HCT116 (cell line): ENCODE measurements at regions not wholly inside any gene's neighbourhood (a gene's known extent, or its start where the extent isn't known, plus 50 kb on each side); places are given as distances from the start of the nearest gene placed in this dataset.

Source experiments
- EZH2 ChIP-seq: fragments of 200-600 bp; sonication (generic); IDR thresholded peaks from 2 replicates; pipeline ENCODE4 v1.6.1; 2017; ENCODE audit warnings: antibody characterized with exemption, mixed run types
- POLR2A ChIP-seq: IDR thresholded peaks from 2 replicates; pipeline ENCODE4 v1.7.0; 2011; ENCODE audit warnings: borderline replicate concordance; ENCODE audit not compliant: insufficient read depth, insufficient read length; ENCODE audit errors: extremely low read depth
- TF ChIP-seq, protein P1 (sequence below): IDR thresholded peaks from 2 replicates; pipeline ENCODE4 v1.6.1; 2012
- TF ChIP-seq, protein P2 (sequence below): IDR thresholded peaks from 2 replicates; pipeline ENCODE4 v1.6.1; 2012; ENCODE audit warnings: low read depth
- TF ChIP-seq, protein P3 (sequence below), 3 experiments: fragments of 200-600 bp in 1 of 3; sonication (generic) in 1 of 3; IDR thresholded peaks in 2 of 3; conservative IDR thresholded peaks in 1 of 3; 2 replicates each; pipeline ENCODE4 v1.5.1; 2012 to 2017; ENCODE audit warnings: low read depth in 2 of 3, low read length in 2 of 3, antibody characterized with exemption in 1 of 3, borderline replicate concordance in 1 of 3, control low read depth in 1 of 3, mild to moderate bottlenecking in 1 of 3, mixed read lengths in 1 of 3, mixed run types in 1 of 3, moderate library complexity in 1 of 3; ENCODE audit not compliant: insufficient read depth in 1 of 3

DNA sequence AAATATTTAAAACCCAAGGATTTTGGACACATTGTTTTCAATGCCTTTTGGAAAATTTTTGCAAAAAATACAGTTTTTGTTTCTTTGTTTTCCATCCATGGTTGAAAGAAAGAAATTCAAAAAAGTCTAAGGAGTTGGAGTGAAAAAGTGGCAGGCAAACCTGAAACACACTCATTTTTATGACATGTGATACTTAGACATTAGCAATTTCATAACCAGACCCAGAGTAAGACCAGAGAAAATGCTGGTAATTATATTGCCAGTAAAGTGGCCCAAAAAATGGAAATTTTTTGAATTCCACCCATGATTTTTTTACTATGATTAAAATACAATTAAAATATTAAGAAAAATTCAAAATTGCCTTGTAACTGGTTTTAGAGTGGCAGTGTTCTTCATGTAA, 128.2 kb downstream of the SLC17A6 start:
- no peak for TF ChIP-seq POLR2A
- TF ChIP-seq, protein P1, sequence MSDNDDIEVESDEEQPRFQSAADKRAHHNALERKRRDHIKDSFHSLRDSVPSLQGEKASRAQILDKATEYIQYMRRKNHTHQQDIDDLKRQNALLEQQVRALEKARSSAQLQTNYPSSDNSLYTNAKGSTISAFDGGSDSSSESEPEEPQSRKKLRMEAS: no peak
- TF ChIP-seq, protein P2, sequence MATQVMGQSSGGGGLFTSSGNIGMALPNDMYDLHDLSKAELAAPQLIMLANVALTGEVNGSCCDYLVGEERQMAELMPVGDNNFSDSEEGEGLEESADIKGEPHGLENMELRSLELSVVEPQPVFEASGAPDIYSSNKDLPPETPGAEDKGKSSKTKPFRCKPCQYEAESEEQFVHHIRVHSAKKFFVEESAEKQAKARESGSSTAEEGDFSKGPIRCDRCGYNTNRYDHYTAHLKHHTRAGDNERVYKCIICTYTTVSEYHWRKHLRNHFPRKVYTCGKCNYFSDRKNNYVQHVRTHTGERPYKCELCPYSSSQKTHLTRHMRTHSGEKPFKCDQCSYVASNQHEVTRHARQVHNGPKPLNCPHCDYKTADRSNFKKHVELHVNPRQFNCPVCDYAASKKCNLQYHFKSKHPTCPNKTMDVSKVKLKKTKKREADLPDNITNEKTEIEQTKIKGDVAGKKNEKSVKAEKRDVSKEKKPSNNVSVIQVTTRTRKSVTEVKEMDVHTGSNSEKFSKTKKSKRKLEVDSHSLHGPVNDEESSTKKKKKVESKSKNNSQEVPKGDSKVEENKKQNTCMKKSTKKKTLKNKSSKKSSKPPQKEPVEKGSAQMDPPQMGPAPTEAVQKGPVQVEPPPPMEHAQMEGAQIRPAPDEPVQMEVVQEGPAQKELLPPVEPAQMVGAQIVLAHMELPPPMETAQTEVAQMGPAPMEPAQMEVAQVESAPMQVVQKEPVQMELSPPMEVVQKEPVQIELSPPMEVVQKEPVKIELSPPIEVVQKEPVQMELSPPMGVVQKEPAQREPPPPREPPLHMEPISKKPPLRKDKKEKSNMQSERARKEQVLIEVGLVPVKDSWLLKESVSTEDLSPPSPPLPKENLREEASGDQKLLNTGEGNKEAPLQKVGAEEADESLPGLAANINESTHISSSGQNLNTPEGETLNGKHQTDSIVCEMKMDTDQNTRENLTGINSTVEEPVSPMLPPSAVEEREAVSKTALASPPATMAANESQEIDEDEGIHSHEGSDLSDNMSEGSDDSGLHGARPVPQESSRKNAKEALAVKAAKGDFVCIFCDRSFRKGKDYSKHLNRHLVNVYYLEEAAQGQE: no peak
- TF ChIP-seq, protein P3, sequence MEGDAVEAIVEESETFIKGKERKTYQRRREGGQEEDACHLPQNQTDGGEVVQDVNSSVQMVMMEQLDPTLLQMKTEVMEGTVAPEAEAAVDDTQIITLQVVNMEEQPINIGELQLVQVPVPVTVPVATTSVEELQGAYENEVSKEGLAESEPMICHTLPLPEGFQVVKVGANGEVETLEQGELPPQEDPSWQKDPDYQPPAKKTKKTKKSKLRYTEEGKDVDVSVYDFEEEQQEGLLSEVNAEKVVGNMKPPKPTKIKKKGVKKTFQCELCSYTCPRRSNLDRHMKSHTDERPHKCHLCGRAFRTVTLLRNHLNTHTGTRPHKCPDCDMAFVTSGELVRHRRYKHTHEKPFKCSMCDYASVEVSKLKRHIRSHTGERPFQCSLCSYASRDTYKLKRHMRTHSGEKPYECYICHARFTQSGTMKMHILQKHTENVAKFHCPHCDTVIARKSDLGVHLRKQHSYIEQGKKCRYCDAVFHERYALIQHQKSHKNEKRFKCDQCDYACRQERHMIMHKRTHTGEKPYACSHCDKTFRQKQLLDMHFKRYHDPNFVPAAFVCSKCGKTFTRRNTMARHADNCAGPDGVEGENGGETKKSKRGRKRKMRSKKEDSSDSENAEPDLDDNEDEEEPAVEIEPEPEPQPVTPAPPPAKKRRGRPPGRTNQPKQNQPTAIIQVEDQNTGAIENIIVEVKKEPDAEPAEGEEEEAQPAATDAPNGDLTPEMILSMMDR (IDR thresholded peaks at IDR 0.05 in 2 of 3, conservative IDR thresholded peaks at IDR 0.05 in 1 of 3; ENCODE audit: borderline replicate concordance in 1 of 3, insufficient read depth in 1 of 3, low read depth in 2 of 3, low read length in 2 of 3): no peak
- no peak for TF ChIP-seq EZH2
